GM21723 (cell line): ENCODE measurements at regions not wholly inside any gene's neighbourhood (a gene's known extent, or its start where the extent isn't known, plus 50 kb on each side); places are given as distances from the start of the nearest gene placed in this dataset.
"Not testable (repeated sequence)": the region's sequence is repeated elsewhere in the genome, so short reads cannot be mapped to it uniquely, and the experiment has no call there.

Source experiments
- ATAC-seq: cut with Tn5 transposase; IDR thresholded peaks from one replicate; pipeline ENCODE4 v1.9.1; 2021; ENCODE audit warnings: mild to moderate bottlenecking, moderate library complexity; ENCODE audit not compliant: unreplicated experiment

GRCh38 chr11:82225502-82225901 lies 508.2 kb downstream of the FAM181B start:
- ATAC-seq = no peak

- no peak for ATAC-seq
Observed at GRCh38 chr11:82216927-82217570, 516.6 kb downstream of the FAM181B start.

DNA sequence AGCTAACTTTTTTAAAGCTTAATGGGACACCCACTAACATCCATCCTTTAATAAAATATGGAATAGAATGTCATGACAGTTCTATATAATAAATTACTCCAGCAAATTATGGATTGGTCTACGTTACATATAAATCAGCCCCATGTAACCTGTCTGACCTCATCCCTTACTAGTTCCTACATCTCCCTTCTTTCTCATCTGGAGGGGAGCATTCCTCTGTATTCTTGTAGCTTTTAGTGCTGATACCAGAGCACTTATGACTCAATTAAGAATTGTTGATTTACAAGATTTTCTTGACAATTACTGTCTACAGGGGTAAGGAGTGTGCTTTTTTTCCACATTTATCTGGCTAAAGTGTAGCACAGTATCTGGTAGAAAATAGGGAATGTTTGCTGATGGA lies 523.7 kb downstream of the FAM181B start:
- ATAC-seq = no peak

- no peak for ATAC-seq
Observed at GRCh38 chr11:82195283-82195682, 538.4 kb downstream of the FAM181B start.

DNA sequence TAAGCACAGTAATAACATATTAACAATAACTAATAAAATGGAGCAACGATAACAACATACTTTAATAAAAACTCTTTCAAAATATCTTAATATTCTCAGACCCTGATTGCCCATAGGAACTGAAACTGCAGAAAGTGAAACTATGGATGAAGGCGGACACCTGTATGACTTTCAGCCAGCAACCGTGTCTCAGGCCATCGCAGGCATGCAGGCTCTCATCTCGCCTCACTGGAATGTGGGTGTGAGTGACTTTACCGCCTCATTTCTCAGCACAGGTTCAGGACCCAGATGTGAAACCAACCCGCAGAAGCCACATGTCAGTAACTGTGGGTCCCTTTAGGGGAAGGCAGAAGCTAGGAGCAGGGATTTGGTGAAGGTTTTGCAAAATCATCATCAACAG lies 539.1 kb downstream of the FAM181B start:
- ATAC-seq = no peak

DNA sequence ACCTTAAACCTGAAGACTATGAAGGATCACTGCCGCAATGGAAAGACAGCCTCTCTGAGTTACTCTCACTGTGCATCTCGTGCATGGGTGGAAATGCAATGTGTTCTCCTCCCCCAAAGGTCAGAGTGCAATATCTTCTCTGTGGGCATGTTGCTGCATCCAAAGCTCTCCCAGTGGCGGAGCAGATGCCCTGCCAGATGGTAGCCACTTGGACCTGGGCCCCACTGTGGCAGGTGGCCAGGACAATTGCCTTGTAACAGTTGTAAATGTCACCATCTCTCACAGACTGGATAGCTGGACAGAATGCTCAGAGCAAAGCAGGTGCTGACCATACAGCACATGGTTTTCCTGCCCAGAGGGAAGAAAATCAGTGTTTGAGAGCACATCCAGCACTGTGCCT lies 542.0 kb downstream of the FAM181B start:
- no peak for ATAC-seq

DNA sequence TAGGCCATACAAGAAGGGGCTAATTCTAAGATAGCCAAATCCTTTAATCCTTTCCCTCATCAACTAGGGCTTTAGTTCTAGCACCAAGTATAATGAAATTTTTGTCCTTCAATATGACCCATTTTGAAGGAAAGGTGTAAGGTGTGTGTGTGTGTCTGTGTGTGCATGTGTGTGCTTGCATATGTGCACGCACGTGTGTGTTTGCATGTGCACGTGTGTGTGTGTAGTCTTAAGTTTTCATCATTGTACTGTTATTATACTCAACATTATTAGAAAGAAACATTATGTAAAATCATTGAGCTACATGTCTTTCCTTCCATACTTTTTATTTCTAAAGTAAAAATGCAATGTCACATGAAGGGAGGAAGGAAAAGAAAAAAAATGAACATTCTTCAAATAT lies 547.7 kb downstream of the FAM181B start:
- ATAC-seq = no peak

DNA sequence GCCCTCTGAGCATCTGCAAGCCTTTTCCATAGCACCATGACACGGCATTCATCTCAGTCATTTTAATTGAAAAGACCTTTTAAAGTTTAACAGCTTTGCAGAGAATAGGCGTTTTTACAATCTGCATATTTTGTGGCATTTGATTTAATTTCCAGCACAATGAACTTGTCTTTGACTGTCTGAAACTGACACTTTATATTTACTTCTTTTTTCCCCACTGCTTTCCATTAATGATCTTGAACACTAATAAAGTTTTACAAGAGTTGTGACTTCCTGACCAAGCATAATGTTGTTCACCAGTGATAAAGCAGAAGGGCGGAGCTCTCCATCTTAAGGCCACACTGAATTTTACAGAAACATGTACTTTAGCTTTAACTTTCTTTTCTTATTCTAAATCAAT lies 548.7 kb downstream of the FAM181B start:
- no peak for ATAC-seq

GRCh38 chr11:82183346-82183745 lies 550.3 kb downstream of the FAM181B start:
- ATAC-seq = no peak

GRCh38 chr11:82182697-82183096 lies 551.0 kb downstream of the FAM181B start:
- ATAC-seq = not testable (repeated sequence)

GRCh38 chr11:82181796-82182195 lies 551.9 kb downstream of the FAM181B start:
- not testable (repeated sequence) for ATAC-seq

DNA sequence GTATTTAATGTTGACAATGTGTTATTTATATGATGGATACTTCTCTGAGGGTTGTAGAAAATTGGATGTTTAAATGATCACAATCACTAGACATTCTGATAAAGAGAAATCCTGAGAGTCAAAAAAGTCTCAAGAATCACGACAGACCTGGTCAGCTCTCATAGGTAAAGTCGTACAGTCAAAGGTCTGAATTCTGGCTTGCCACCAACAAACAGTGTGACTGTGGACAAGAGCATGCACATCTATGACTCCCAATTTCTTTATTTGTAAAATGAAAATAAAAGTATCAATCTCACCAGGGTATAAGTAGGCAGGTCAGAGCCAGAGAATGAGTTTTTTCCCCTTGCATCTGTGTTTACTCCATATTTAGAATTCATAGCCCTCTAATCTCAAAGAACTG lies 556.7 kb downstream of the FAM181B start:
- ATAC-seq = no peak

- no peak for ATAC-seq
Observed at GRCh38 chr11:82176365-82176764, 557.3 kb downstream of the FAM181B start.

DNA sequence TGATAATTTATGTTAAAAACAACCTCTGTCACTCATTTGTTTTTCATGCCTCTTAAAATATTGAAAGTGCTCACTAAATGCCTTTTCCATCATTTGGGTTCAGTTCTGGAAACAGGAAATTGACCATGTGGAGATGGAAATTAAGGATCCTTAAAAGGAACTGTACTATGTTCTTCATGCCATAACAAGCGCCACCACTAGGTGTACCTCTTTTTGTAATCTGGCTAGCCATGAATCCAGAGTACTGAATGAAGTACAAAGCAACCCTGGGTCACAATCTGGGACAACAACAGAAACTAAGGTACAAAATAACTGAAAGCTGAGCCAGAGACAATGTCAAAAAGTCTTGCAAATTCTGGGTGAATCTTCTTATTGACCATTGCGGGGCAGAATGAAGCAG lies 559.1 kb downstream of the FAM181B start:
- no peak for ATAC-seq

- ATAC-seq = no peak
Observed at GRCh38 chr11:82146789-82147188, 586.9 kb downstream of the FAM181B start.

DNA sequence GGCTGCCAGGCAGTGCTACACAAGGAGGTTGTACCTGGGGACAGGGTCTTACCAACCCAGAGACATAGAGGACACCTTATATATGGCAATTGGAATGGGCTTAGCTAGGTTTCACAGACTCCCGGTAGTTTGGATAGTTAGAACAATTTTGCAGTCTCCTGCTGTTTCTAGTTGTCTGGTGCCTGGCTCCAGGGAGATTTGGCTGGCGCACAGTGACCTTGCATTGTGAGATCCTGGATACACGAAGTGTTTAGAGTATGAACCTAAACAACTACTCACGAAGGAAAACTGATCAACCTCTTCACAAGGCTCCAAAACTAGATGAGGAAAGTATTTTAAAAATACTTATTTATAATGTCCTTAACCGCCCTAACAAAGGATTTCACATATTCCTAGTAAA lies 614.7 kb downstream of the FAM181B start:
- no peak for ATAC-seq

DNA sequence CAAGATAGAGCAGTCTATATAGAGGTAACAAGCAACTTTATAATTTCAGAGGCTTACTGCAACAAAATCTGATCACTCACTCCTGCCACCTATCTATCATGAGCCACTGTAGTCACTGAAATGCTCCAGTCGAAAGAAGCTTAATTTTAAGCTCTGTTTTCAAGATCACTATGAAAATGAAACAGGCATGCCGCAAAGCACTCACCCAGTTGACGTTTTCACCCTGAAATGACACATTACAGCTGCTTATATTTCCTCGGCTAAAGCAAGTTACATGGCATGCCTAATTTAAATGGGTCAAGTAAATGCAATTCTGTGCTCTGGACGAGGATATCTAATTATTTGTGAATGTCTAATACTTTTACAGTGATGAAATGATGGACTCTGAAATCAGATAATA lies 616.3 kb downstream of the FAM181B start:
- no peak for ATAC-seq

GRCh38 chr11:82105331-82105998 lies 628.2 kb downstream of the FAM181B start:
- ATAC-seq = no peak

- no peak for ATAC-seq
Observed at GRCh38 chr11:82092904-82093303, 640.8 kb downstream of the FAM181B start.

DNA sequence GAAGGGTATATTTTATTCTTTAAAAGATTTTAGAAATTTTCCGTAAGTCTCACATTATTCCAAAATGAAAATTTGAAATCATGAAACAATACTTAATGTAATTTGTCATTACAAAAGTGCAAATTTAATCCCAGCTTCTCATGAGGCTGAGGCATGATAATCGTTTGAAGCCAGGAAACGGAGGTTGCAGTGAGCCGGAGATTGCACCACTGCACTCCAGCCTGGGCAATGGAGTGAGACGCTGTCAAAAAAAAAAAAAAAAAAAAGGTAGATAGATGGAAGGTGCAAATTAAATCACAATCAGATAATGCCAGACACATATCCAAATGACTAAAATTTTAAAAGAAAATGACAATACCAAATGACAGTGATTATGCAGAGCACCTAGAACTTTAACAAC lies 644.2 kb downstream of the FAM181B start:
- no peak for ATAC-seq

DNA sequence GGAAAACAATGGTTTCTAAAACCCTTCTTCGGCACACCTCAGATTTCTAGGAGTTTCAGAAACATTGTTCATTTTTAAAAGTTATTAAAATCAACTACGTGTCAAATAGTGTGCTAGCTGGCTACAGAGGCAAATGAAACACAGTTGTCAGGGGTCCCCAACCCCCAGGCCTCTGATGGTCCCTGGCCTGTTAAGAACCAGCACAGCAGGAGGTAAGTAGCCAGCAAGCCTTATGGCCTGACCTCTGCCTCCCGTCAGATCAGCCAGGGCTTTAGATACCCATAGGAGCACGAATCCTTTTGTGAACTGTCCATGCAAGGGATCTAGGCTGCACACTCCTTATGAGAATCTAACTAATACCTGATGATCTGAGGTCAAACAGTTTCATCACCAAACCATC lies 648.2 kb downstream of the FAM181B start:
- ATAC-seq = no peak

DNA sequence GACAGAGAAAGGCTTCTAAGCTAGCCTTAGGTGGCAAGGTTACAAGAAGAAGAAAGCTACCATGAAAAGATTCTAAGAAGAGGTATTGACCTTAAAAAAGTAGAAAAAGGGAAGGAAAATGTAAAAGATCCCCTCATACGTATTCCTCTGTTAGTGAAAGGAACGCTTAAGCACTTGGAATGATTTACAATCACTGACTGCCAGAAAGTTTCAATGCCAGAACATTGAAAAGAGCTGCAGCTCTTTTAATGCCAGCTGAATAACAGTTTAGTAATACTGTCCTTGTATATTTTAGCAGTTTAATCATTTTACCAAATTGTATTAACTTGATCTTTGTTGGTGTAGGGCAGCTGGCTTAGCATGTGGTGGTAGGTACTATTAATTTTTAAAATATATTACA lies 650.7 kb downstream of the FAM181B start:
- no peak for ATAC-seq

- ATAC-seq = no peak
Observed at GRCh38 chr11:82080160-82080559, 653.5 kb downstream of the FAM181B start.
